NCI-H2227 (cell line): ENCODE measurements at regions not wholly inside any gene's neighbourhood (a gene's known extent, or its start where the extent isn't known, plus 50 kb on each side); places are given as distances from the start of the nearest gene placed in this dataset.

Experiments used
- DNase-seq: peaks from one replicate; lab custom pipeline; 2025; ENCODE audit not compliant: unreplicated experiment; lab: John Stamatoyannopoulos, UW

GRCh38 chr1:195584870-195585624, 1023.2 kb downstream of the KCNT2 start:
- DNase-seq, result no peak

GRCh38 chr1:195580988-195581387, 1027.3 kb downstream of the KCNT2 start:
- no peak for DNase-seq

GRCh38 chr1:195577748-195578147, 1030.5 kb downstream of the KCNT2 start:
- DNase-seq, result peak; percentile 14

- DNase-seq, result peak; percentile 25
Observed at GRCh38 chr1:195576641-195577040, 1031.6 kb downstream of the KCNT2 start.

GRCh38 chr1:195574511-195574910, 1033.7 kb downstream of the KCNT2 start:
- DNase-seq, result no peak

- no peak for DNase-seq
Observed at GRCh38 chr1:195569934-195570333, 1038.3 kb downstream of the KCNT2 start.

GRCh38 chr1:195568389-195568788, 1039.9 kb downstream of the KCNT2 start:
- no peak for DNase-seq

GRCh38 chr1:195562074-195562473, 1046.2 kb downstream of the KCNT2 start:
- DNase-seq, result no peak

GRCh38 chr1:195550071-195550862, 1058.0 kb downstream of the KCNT2 start:
- no peak for DNase-seq

GRCh38 chr1:195530961-195531360, 1077.3 kb downstream of the KCNT2 start:
- DNase-seq, result no peak

- no peak for DNase-seq
Observed at GRCh38 chr1:195529881-195530280, 1078.4 kb downstream of the KCNT2 start.

GRCh38 chr1:195520757-195521156, 1087.5 kb downstream of the KCNT2 start:
- DNase-seq, result no peak

GRCh38 chr1:195516036-195516435, 1092.2 kb downstream of the KCNT2 start:
- DNase-seq, result no peak

- DNase-seq, result no peak
Observed at GRCh38 chr1:195511501-195511900, 1096.7 kb downstream of the KCNT2 start.

GRCh38 chr1:195501118-195501517, 1107.1 kb downstream of the KCNT2 start:
- no peak for DNase-seq

- DNase-seq, result no peak
Observed at GRCh38 chr1:195495720-195496635, 1112.3 kb downstream of the KCNT2 start.

- no peak for DNase-seq
Observed at GRCh38 chr1:195482137-195482536, 1126.1 kb downstream of the KCNT2 start.

GRCh38 chr1:195481293-195481692, 1126.9 kb downstream of the KCNT2 start:
- DNase-seq, result no peak

- DNase-seq, result no peak
Observed at GRCh38 chr1:195475568-195475967, 1132.7 kb downstream of the KCNT2 start.

- peak; percentile 14 for DNase-seq
Observed at GRCh38 chr1:195472291-195472690, 1135.9 kb downstream of the KCNT2 start.

- DNase-seq, result no peak
Observed at GRCh38 chr1:195466639-195467038, 1141.6 kb downstream of the KCNT2 start.
